ENCODE measurements at regions not wholly inside any gene's neighbourhood (a gene's known extent, or its start where the extent isn't known, plus 50 kb on each side); places are given as distances from the start of the nearest gene placed in this dataset.

DNA sequence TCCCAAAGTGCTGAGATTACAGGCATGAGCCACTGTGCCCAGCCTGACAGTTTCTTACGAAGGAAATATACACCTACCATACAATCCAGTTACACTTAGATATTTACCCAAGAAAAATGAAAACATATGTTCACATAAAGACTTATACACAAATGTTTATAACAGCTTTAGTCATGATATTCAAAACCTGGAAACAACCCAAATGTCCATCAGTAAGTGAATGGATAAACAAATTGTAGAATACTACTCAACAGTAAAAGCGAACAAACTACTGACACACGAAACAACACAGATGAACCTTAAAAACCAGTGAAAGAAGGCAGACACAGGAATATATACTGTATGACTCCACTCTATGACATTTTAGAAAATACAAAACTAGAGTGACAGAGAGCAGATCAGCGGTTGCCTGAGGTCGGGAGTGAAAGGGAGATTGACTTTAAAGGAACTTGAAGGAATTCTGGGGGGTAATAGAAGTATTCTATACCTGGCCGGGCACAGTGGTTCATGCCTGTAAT lies 83.6 kb downstream of the SPRING1 start:
- Histone ChIP-seq H3K27ac (ENCODE audit: insufficient read length, low read depth, low read length) (no peak overlapping the region), H3K79me2 (ENCODE audit: insufficient read depth, low read length) (no peaks in the 10 kb centered on the region), H3K14ac (ENCODE audit: insufficient read depth, low read length) (no peak overlapping the region), H2BK12ac (ENCODE audit: insufficient read length, low read depth, low read length) (no peak overlapping the region), H2BK20ac (ENCODE audit: low read depth, low read length, poor library complexity, severe bottlenecking) (no peak overlapping the region), H3K9me3 (ENCODE audit: control insufficient read depth, low read depth, low read length) (no peaks in the 10 kb centered on the region), H2AFZ (ENCODE audit: low read length) (no peak overlapping the region), H4K20me1 (ENCODE audit: control insufficient read depth, insufficient read depth, insufficient read length) (no peaks in the 10 kb centered on the region), H4K8ac (replicated peaks; ENCODE audit: insufficient read length, low read depth, low read length) (no peak overlapping the region), H3T11ph (ENCODE audit: low read length) (no peak overlapping the region), H3K79me1 (ENCODE audit: insufficient read depth, low read depth, low read length, poor library complexity, severe bottlenecking) (no peaks in the 10 kb centered on the region), H2BK5ac (ENCODE audit: insufficient read length, low read length) (no peak overlapping the region), H4K5ac (ENCODE audit: insufficient read length, low read depth, low read length) (no peak overlapping the region), H4K91ac (ENCODE audit: insufficient read length, low read depth, low read length) (no peak overlapping the region), H3K4me2 (ENCODE audit: insufficient read depth, insufficient read length, low read length) (no peak overlapping the region), H2AK5ac (ENCODE audit: insufficient read length, low read length) (no peak overlapping the region), H3K9ac (ENCODE audit: extremely low read depth, insufficient read length, low read length) (no peak overlapping the region), H3K56ac (ENCODE audit: insufficient read length, low read depth, low read length) (no peak overlapping the region), H2BK15ac (ENCODE audit: low read depth, low read length) (no peak overlapping the region), H3K4ac (ENCODE audit: low read depth, low read length) (no peak overlapping the region), H3K18ac (ENCODE audit: insufficient read length, low read depth, low read length) (no peak overlapping the region), H3K4me1 (ENCODE audit: insufficient read depth, low read length) (peaks cover 7% of the 10 kb centered on the region; the same call in 1 of the 2 replicates), H3K23me2 (ENCODE audit: insufficient read length, low read depth, low read length, poor library complexity, severe bottlenecking) (no peaks in the 10 kb centered on the region), H3K27me3 (ENCODE audit: insufficient read depth, low read length) (no peaks in the 10 kb centered on the region), H2BK120ac (ENCODE audit: low read depth, low read length, poor library complexity, severe bottlenecking) (no peak overlapping the region), H3K23ac (ENCODE audit: insufficient read length, low read depth, low read length) (no peak overlapping the region)
- Mint-ChIP-seq H3K4me3 (no peak overlapping the region), H3K4me1 (peaks cover 28 to 46% of the 10 kb centered on the region in 2 experiments), H3K36me3 (ENCODE audit: insufficient read depth in 1 of 3, low read depth in 3 of 3) (peaks cover 0 to 6% (median 0%) of the 10 kb centered on the region in 3 experiments; a peak in 4 of 7 replicates), H3K27me3 (ENCODE audit: low read depth) (no peaks in the 10 kb centered on the region; the same call in 1 of the 2 replicates), H3K9me3 (peaks cover 3 to 10% of the 10 kb centered on the region in 2 experiments; a peak in 3 of 5 replicates), H3K27ac (no peak overlapping the region)
- WGBS (ENCODE audit: extremely low coverage, insufficient read length, low lambda C conversion rate): no CpG with 5 or more reads among the region's 6 CpGs
- no peak for DNase-seq
- TF ChIP-seq, protein P1, sequence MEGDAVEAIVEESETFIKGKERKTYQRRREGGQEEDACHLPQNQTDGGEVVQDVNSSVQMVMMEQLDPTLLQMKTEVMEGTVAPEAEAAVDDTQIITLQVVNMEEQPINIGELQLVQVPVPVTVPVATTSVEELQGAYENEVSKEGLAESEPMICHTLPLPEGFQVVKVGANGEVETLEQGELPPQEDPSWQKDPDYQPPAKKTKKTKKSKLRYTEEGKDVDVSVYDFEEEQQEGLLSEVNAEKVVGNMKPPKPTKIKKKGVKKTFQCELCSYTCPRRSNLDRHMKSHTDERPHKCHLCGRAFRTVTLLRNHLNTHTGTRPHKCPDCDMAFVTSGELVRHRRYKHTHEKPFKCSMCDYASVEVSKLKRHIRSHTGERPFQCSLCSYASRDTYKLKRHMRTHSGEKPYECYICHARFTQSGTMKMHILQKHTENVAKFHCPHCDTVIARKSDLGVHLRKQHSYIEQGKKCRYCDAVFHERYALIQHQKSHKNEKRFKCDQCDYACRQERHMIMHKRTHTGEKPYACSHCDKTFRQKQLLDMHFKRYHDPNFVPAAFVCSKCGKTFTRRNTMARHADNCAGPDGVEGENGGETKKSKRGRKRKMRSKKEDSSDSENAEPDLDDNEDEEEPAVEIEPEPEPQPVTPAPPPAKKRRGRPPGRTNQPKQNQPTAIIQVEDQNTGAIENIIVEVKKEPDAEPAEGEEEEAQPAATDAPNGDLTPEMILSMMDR (conservative IDR thresholded peaks at IDR 0.05): no peak

Data from H9 (cell line).